C4-2B (cell line): ENCODE measurements at regions not wholly inside any gene's neighbourhood (a gene's known extent, or its start where the extent isn't known, plus 50 kb on each side); places are given as distances from the start of the nearest gene placed in this dataset.

Experiments used
- ZFX ChIP-seq: fragments of 450-650 bp; IDR thresholded peaks from 2 replicates; pipeline ENCODE4 v1.6.1; 2017
- TF ChIP-seq, protein P1 (sequence below): fragments of 450-650 bp; conservative IDR thresholded peaks from 2 replicates; pipeline ENCODE4 v1.5.1; 2017; ENCODE audit warnings: mild to moderate bottlenecking

GRCh38 chr3:77873598-77873997 is 833.7 kb downstream of the ROBO2 start:
- TF ChIP-seq, protein P1, sequence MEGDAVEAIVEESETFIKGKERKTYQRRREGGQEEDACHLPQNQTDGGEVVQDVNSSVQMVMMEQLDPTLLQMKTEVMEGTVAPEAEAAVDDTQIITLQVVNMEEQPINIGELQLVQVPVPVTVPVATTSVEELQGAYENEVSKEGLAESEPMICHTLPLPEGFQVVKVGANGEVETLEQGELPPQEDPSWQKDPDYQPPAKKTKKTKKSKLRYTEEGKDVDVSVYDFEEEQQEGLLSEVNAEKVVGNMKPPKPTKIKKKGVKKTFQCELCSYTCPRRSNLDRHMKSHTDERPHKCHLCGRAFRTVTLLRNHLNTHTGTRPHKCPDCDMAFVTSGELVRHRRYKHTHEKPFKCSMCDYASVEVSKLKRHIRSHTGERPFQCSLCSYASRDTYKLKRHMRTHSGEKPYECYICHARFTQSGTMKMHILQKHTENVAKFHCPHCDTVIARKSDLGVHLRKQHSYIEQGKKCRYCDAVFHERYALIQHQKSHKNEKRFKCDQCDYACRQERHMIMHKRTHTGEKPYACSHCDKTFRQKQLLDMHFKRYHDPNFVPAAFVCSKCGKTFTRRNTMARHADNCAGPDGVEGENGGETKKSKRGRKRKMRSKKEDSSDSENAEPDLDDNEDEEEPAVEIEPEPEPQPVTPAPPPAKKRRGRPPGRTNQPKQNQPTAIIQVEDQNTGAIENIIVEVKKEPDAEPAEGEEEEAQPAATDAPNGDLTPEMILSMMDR = no peak
- no peak for TF ChIP-seq ZFX
